IPS DF 6.9 (cell line): ENCODE measurements at regions not wholly inside any gene's neighbourhood (a gene's known extent, or its start where the extent isn't known, plus 50 kb on each side); places are given as distances from the start of the nearest gene placed in this dataset.
A peak's percentile ranks its signal among the peaks of the same experiment; 100 is the strongest.

Experiments
- DNase-seq: peaks from one replicate; pipeline ENCODE4 v3.0.0-alpha.2; 2013; ENCODE audit warnings: low read depth, low spot score
- H3K27ac ChIP-seq: one replicate; pipeline ENCODE4 v1.5.1; 2013; ENCODE audit warnings: low read length, control low read depth
- H3K27me3 ChIP-seq: 2 replicates; pipeline ENCODE4 v1.6.1; 2013; ENCODE audit warnings: mild to moderate bottlenecking, low read length; ENCODE audit not compliant: control insufficient read depth, insufficient read depth
- H3K36me3 ChIP-seq: 2 replicates; pipeline ENCODE4 v1.6.1; 2013; ENCODE audit warnings: low read length; ENCODE audit not compliant: control insufficient read depth, insufficient read depth
- H3K4me1 ChIP-seq: 2 replicates; pipeline ENCODE4 v1.6.1; 2013; ENCODE audit warnings: low read length; ENCODE audit not compliant: control insufficient read depth, insufficient read depth
- H3K4me3 ChIP-seq: 2 replicates; pipeline ENCODE4 v1.5.1; 2013; ENCODE audit warnings: mild to moderate bottlenecking, low read length
- H3K9me3 ChIP-seq: 2 replicates; pipeline ENCODE4 v1.6.1; 2013; ENCODE audit warnings: low read length, inconsistent platforms; ENCODE audit not compliant: control insufficient read depth, insufficient read depth
- whole genome bisulfite sequencing: extraction: QIAGEN DNeasy Blood & Tissue Kit; methylation state at CpG from one replicate; pipeline ENCODE4 v1.1.7; 2013; ENCODE audit warnings: mixed read lengths, missing lambda C conversion rate; ENCODE audit not compliant: insufficient read length, insufficient coverage; 5-methylcytosine and 5-hydroxymethylcytosine counted together

- Histone ChIP-seq H3K36me3 (no peaks in the 10 kb centered on the region), H3K4me1 (0 out of 2 replicates have a peak, but pooled peaks cover 2% of the 10 kb centered on the region), H3K27me3 (no peaks in the 10 kb centered on the region), H3K4me3 (no peak overlapping the region), H3K9me3 (no peaks in the 10 kb centered on the region), H3K27ac (no peak overlapping the region)
- no peak for DNase-seq
- WGBS = no CpG with 5 or more reads among the region's 7 CpGs
These were observed 84.1 kb upstream of the SLC66A3 start for GRCh38 chr2:11071211-11071610.

GRCh38 chr2:11071939-11072338 is 83.3 kb upstream of the SLC66A3 start:
- no peak overlapping the region for H3K27ac ChIP-seq
- H3K4me3 ChIP-seq = no peak overlapping the region
- no peak for DNase-seq
- H3K36me3 ChIP-seq = no peaks in the 10 kb centered on the region
- H3K27me3 ChIP-seq = no peaks in the 10 kb centered on the region
- WGBS = no CpG with 5 or more reads among the region's 2 CpGs
- H3K9me3 ChIP-seq = no peaks in the 10 kb centered on the region
- 0 out of 2 replicates have a peak, but pooled peaks cover 2% of the 10 kb centered on the region for H3K4me1 ChIP-seq

- no CpG with 5 or more reads among the region's 6 CpGs for WGBS
- Histone ChIP-seq H3K27ac (no peak overlapping the region), H3K27me3 (no peaks in the 10 kb centered on the region), H3K36me3 (no peaks in the 10 kb centered on the region), H3K9me3 (no peaks in the 10 kb centered on the region), H3K4me3 (no peak overlapping the region), H3K4me1 (0 out of 2 replicates have a peak, but pooled peaks cover 2% of the 10 kb centered on the region)
- no peak for DNase-seq
These were observed 82.7 kb upstream of the SLC66A3 start for GRCh38 chr2:11072550-11072949.

GRCh38 chr2:11073251-11073650 is 82.0 kb upstream of the SLC66A3 start:
- Histone ChIP-seq H3K27me3 (no peaks in the 10 kb centered on the region), H3K36me3 (no peaks in the 10 kb centered on the region), H3K27ac (no peak overlapping the region), H3K4me1 (0 out of 2 replicates have a peak, but pooled peaks cover 2% of the 10 kb centered on the region), H3K9me3 (no peaks in the 10 kb centered on the region), H3K4me3 (no peak overlapping the region)
- no CpG with 5 or more reads among the region's 10 CpGs for WGBS
- DNase-seq = peak; percentile 88

GRCh38 chr2:11073776-11074175 is 81.5 kb upstream of the SLC66A3 start:
- H3K27me3 ChIP-seq = no peaks in the 10 kb centered on the region
- H3K4me3 ChIP-seq = no peak overlapping the region
- no peaks in the 10 kb centered on the region for H3K9me3 ChIP-seq
- H3K27ac ChIP-seq = no peak overlapping the region
- DNase-seq = no peak
- H3K4me1 ChIP-seq = 0 out of 2 replicates have a peak, but pooled peaks cover 2% of the 10 kb centered on the region
- H3K36me3 ChIP-seq = no peaks in the 10 kb centered on the region
- no CpG with 5 or more reads among the region's 7 CpGs for WGBS

- Histone ChIP-seq H3K4me3 (no peak overlapping the region), H3K9me3 (no peaks in the 10 kb centered on the region), H3K4me1 (0 out of 2 replicates have a peak, but pooled peaks cover 2% of the 10 kb centered on the region)
These were observed 80.9 kb upstream of the SLC66A3 start for GRCh38 chr2:11074246-11074820.

GRCh38 chr2:11075221-11075620 is 80.0 kb upstream of the SLC66A3 start:
- no peaks in the 10 kb centered on the region for H3K27me3 ChIP-seq
- no peaks in the 10 kb centered on the region for H3K9me3 ChIP-seq
- no CpG with 5 or more reads among the region's 5 CpGs for WGBS
- H3K4me3 ChIP-seq = no peak overlapping the region
- H3K27ac ChIP-seq = no peak overlapping the region
- no peaks in the 10 kb centered on the region for H3K36me3 ChIP-seq
- 0 out of 2 replicates have a peak, but pooled peaks cover 2% of the 10 kb centered on the region for H3K4me1 ChIP-seq
- no peak for DNase-seq

More at GRCh38 chr2:11074246-11074820, 80.9 kb upstream of the SLC66A3 start:
- H3K27me3 ChIP-seq = no peaks in the 10 kb centered on the region
- no peaks in the 10 kb centered on the region for H3K36me3 ChIP-seq
- no CpG with 5 or more reads among the region's 13 CpGs for WGBS
- no peak overlapping the region for H3K27ac ChIP-seq
- DNase-seq = no peak

GRCh38 chr2:11077411-11077810 is 77.9 kb upstream of the SLC66A3 start:
- Histone ChIP-seq H3K4me3 (no peak overlapping the region), H3K27me3 (no peaks in the 10 kb centered on the region), H3K4me1 (0 out of 2 replicates have a peak, but pooled peaks cover 2% of the 10 kb centered on the region), H3K9me3 (no peaks in the 10 kb centered on the region), H3K27ac (no peak overlapping the region), H3K36me3 (no peaks in the 10 kb centered on the region)
- no CpG with 5 or more reads among the region's 3 CpGs for WGBS
- DNase-seq = no peak

- Histone ChIP-seq H3K4me3 (no peak overlapping the region; the same call in 1 of the 2 replicates), H3K27ac (no peak overlapping the region), H3K9me3 (no peaks in the 10 kb centered on the region), H3K27me3 (no peaks in the 10 kb centered on the region), H3K36me3 (no peaks in the 10 kb centered on the region), H3K4me1 (no peaks in the 10 kb centered on the region)
- no CpG with 5 or more reads among the region's 8 CpGs for WGBS
- no peak for DNase-seq
These were observed 76.0 kb upstream of the SLC66A3 start for GRCh38 chr2:11079136-11079824.

- Histone ChIP-seq H3K4me3 (no peak overlapping the region), H3K36me3 (no peaks in the 10 kb centered on the region), H3K27ac (no peak overlapping the region), H3K9me3 (no peaks in the 10 kb centered on the region), H3K4me1 (no peaks in the 10 kb centered on the region), H3K27me3 (no peaks in the 10 kb centered on the region)
- DNase-seq = no peak
- no CpG with 5 or more reads among the region's 20 CpGs for WGBS
These were observed 74.8 kb upstream of the SLC66A3 start for GRCh38 chr2:11080253-11081115.
